ENCODE measurements at regions not wholly inside any gene's neighbourhood (a gene's known extent, or its start where the extent isn't known, plus 50 kb on each side); places are given as distances from the start of the nearest gene placed in this dataset.

DNA sequence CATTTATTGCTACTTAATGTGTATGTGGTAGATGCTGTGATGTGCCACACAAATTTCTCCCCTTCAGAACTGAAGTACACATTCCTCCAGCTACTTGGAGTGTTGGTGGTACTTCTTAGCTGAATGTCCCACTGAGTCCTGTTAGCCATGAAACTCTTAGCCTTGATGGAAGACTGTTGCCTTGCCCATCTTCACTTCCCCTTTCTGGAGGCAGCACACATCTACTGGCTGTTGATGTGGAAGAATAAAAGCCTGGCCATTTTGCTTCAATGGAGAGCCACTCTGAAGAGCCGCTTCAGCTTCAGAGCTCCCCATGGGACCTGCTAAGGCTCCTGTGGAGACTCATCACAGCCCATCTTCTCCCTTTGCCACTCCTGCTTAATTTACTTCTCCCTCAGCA lies 157.7 kb upstream of the PITX2 start:
- no peak for DNase-seq

DNA sequence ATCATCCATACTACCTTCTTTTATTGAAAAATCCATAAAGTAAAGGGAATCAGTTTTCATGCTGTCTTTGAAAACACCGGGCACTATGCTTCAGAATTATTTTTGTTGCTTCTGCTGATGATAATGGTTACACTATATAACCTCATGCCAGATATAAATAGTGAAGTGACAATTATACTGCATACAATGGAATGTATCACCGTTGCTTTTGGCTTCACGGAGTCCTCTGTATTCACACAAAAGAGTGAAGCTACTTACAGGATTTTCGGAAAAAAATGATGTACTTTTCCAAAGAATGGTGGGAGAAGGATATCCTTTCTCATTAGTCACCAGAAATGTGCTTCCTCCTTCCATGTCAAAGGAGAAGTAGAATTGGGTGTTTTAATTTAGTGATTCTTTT lies 159.1 kb upstream of the PITX2 start:
- no peak for DNase-seq

DNA sequence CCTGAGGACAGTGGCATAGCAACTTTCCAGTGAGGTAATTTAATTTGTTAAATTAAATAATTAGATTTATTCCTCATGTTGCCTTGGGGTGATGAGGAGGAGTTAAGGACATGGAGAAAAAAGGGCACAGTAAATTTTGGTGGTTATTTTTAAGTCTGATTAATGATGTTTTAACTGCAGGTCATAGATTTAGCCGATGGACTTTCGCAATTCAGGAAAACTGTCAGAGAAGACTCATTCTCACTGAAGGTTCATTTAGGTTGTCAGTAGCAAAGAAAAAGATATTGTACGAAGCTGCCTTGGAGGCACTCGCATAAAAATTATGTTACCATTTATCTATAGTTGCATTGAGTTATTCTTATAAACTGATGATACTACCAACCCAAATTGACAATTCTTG lies 164.2 kb upstream of the PITX2 start:
- DNase-seq, result peak; percentile 31

DNA sequence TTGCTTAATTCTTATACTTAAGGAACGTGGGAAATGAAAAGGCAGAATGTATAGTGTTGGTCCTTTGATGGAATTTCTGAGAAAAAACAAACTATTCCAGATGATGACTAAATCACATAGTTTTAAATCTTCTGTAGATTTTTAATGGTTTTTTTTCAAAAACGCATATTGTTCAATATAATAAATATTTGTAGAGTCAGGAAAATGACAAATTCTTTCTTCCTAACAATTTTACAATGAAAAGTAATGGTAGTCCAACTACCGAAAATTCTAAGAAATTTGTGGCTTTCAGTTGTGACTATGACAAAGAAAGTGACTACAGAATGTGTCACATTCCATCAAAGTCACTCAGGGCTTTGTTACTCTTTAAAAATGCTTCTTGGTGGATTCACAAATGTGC lies 164.8 kb upstream of the PITX2 start:
- DNase-seq, result no peak

DNA sequence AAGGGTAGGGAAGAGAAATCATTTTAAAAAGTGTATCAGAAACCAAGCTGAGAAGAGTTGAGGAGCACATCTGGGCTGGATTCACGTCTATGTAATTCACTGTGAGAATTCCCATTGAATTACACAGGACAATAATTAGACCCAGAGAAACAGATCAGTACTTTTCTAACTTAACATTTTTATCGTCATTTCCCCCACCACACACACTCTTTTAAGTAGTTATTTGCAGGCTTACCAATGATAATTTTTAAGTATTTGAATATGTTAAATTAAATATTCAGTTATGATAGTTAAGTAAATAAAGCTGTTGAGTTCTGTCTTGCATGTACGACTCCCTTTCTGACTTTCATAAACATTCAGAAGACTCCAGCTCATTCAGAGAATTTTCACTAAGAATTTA lies 165.4 kb upstream of the PITX2 start:
- no peak for DNase-seq

DNA sequence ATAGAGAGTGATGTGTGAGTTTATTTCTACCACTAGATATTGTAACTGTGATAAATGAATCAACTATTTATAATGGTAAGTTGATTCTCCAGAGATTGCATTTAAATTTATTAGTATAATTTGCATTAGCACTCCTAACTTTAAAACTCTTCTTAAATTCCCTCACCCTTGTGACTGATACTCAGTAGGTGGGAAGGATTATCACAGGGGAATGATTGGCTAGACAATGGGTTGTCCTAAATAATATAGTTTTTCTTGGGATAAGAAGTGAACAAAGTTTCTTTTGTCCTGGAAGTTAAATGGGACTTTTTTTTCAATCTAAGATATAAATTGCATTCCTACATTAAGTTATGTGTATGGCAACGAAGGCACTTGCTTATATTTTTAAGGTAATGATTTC lies 169.2 kb upstream of the PITX2 start:
- DNase-seq, result no peak

DNA sequence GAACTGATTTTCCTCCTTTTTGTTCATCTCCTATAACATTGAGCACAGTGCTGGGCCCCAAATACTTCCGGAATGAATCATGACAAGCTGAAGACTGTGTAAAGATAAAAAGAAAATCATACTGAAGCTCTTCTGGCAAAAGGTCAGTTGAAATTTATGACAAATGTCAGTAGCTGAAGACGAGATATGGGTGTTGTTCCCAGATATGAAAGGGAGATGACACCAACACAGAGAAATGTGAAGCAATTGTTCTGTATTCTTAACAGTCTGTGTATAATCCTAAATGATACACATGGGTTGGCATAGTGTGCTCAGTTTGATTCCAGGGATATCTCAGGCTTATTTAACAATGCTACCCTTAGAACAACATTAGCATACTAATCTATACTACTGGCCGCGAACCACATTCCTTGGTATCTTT lies 170.5 kb upstream of the PITX2 start:
- DNase-seq, result no peak

DNA sequence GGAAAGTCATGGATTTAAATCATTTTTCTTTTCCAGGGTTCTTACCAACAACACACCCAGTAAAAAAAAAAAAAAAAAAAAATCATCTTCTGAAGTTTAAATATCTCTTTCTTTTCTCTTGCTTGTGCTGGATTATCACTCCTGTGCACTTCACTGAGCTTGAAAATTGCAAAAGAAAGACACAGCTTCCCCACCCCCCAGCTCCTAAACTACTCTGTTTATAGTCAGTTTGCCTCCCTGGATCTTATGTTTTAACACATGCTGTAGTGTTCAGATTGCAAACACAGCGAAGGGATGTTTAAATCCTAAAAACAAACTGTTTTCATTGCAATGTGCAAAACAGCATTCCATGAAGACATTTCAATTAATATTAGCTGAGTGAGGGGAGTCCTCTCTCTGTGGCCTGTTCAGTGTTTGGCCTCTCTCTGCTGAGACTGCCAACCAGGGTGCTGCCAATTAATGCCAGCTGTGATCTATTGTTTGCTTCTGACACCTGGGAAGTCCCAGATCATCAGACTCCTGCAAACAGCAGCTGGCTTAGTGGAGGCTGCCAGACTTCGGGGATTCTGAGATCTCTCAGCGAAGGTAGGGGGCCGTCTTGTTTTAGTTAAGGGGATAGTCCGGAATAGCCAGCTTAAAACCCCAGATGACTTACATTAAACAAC lies 171.1 kb upstream of the PITX2 start:
- peak; percentile 52 for DNase-seq

DNA sequence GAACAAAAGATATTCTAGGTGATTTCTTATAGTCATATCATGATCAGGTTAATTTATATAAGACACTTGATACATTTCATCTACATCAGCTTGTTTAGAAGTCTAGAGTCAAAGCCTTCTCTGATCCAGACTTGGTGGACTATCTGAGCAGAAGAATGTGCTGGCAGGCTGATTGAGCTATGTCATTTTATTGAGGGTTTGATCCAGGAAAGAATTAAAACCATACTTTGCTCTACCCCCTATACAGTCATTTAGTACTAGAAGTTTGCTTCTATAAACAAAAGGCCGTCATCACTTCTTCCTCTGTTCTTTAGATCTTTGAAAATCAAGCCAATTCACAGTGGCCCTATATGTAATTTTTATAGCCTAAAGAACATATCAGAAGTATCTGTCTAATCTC lies 173.1 kb upstream of the PITX2 start:
- no peak for DNase-seq

DNA sequence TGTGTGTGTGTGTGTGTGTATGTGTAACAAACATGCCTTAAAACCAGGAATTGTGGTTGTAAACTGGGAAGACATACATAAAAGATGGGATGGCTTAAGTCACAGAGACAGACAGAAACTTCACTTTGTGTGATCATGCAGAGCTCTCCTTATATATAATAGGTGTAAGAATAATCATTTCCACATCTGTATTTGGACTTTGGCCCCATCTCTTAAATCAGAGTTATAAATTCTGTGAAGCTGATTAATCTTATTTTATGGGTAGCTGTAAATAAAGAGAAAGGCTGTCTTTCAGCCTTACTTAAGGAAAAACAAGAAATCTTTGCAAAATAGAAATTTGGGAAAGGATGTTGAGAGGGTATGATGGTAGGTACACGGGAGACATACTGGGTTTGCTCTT lies 174.6 kb upstream of the PITX2 start:
- no peak for DNase-seq

DNA sequence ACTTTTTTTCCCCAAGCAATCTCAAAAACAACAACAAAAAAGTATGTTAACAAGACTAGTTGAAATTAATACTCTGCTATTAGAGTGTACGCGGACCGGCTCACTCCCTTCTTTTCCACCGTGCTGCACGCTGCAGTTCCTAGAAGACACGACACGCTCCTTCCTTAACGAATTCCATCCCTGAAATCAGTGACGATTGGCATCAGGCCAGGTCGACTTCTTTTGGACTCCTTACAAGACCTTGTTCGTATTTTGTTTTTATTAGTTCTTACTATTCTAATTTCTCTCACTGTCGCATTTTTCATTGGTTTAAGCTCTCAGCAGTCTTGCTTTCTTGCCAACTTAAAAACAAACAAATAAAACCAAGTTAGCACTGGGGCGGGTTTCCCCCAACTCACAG lies 175.8 kb upstream of the PITX2 start:
- peak; percentile 29 for DNase-seq

DNA sequence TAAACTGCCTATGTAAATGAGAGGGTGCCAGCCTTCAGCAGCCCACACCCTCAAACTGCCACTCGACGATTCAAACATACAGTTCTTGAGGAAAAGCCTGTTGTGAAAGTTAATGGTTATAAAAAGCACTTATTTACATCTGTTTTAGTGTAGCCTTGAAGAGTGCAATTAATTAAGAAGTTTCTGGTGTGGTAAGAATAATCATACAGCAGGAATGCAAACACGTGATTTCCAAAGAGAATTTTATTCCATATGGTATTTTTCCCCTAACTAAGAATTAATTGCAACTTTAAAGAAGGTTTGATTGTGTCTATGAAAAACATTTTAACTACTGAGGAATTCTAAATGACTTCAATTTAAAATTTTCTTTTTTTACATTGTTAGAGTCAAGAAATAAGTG lies 176.3 kb upstream of the PITX2 start:
- no peak for DNase-seq

DNA sequence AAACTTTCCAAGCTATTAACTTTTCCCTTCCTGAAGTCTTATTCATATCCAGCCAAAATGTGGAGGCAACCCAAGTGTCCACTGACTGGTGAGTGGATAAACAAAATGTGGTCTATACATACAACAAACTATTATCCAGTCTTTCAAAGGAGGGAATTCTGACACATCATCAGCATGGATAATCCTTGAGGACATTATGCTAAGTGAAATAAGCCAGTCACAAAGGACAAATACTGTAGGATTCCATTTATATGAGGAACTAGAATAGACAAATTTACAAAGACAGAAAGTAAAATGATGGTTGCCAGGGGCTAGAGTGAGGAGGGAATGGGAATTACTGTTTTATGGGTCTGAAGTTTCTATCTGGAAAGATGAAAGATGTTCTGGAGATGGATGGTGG lies 178.7 kb upstream of the PITX2 start:
- no peak for DNase-seq

DNA sequence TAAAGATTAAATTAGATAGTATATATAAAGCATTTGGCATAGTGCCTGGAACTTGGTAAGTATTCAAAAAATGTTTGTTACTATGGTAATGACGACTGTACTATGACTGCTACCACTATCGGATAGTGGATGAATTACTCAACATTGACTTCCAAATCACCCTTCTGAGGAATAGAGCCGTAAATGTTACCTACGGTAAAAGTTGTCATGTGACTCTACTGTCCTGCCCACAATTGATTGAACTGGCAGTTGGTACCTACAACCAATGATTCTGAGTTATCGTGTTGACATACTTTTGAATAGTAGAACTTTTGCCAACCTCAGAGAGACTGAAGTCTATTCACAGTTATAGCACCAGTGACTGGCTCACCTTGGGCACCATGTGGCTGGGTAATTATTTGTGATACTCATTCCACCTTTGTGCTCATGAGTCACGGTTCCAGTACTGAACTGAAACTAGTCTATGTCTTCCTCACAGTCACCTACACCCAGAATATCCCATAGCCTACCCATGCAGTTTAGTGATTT lies 185.5 kb upstream of the PITX2 start:
- DNase-seq, result no peak

DNA sequence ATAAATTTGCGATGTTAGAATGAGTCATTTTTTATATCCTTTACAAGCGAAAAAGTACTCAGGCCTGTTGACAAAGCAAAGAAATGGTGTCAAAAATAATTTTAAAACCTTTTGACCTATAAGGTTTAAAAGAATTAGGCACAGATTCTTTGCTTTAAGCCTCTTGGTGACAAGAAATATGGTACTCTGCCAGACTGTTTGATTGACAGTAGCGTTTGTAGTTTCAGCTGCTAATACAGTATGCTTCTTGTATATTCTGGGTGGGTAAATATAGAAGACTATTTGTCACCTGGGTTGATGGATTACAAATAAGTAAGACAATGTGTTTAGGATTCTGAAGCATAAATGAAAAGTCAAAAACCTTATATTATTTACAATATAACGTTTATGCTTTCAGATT lies 193.1 kb upstream of the PITX2 start:
- DNase-seq, result no peak

DNA sequence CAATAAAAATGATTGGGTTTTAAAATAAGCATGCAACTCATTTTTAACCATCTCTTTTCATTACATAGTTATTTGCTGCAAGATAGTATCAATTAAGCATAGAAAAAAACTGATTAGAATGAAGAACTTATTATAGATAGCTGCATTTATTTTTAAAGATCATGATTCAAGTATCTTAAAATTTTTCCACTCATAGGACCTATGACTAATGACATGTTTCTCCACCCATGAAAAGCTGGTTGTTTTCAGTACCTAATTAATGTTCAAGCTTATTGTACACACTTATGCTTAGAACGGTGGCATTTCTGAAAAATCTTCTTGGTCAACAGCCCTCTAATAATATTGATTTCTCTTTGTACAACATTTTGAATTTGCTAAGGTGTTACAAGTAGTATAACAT lies 193.5 kb upstream of the PITX2 start:
- DNase-seq, result no peak

DNA sequence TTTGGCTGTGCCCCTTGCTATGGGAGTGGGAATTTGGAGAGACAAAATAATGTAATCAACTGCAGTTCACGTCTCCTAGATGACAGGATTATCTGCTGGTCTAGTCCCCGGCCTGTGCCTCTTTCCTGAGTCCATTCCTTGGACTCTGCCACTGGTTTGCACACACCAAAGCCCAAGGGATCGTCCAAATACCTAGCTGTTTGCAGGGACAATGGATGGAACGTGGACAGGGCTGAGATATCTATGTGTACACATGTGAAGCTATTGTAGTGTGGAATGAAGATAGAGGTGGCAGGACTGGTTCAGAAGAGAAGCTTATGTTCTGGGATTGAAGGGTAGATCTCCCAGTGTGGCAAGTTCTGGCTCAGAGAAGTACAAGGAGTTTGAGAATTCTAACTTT lies 198.3 kb upstream of the PITX2 start:
- DNase-seq, result no peak

DNA sequence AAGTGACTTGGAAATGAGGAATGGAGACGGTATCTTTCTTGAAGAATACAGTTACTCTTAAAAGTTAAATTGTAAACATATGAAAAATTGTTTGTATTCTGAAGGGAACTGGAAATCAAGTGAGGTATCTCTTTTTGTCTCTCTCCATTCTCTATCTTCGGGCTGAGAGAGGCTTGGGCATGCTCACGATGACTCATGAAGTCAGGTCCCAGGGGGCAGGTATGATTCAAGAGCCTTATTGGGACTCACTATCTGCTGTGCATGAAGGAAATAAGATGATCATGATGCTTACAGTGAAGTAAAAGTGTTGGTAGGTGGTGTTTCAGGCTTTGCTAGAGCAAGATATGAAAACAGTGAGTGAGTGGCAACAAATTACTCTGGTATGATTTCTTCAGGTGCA lies 200.4 kb upstream of the PITX2 start:
- DNase-seq, result no peak

DNA sequence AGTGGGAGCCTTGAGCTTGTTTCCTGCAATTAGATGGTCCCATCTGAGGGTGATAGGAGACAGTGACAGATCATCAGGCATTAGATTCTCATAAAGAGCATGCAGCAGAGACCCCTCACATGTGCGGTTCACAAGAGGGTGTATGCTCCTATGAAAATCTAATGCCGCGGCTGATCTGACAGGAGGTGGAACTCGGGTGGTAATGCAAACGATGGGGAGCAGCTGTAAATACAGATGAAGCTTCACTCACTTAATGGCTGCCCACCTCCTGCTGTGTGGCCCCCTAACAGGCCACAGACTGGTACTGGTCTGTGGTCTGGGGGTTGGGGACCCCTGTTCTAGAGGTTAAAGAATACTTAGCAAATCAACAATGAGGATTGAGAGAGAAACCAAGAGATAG lies 201.5 kb upstream of the PITX2 start:
- DNase-seq, result no peak

DNA sequence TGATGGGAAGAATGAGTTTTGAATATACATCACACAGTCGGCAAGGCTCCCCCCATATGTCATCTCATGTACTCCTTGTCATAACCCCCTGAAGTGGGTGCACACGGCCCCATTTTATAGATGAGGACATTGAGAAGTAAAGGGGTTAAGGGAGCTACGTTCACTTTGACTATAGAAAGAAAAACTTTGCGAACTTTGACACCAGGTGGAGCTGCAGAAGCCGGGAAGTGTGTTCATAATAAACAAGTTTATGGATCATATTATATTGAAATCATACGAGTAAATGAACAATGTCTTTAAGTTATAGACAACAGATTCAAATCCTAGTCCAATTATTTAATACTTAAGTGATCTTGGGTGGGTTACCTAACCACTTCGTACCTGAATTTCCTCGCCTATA lies 203.8 kb upstream of the PITX2 start:
- no peak for DNase-seq

DNA sequence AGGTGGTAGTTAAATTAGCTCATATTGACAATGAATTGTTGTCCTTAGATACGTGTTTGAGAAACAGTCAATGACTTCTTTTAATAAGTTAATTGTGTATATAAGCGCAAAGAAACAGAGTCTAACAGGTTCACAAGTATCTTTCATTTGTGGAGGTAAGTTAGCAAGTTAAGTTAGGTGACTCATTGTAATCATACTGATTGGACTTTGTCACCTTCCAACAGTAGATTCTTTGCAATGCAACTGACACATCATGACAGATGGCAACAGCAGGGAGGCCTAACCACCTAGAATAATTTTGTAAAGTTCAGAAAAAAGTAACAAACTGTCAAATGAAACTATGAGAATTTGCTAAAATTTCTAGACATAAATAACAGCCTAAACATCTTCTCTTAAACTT lies 207.6 kb upstream of the PITX2 start:
- no peak for DNase-seq

DNA sequence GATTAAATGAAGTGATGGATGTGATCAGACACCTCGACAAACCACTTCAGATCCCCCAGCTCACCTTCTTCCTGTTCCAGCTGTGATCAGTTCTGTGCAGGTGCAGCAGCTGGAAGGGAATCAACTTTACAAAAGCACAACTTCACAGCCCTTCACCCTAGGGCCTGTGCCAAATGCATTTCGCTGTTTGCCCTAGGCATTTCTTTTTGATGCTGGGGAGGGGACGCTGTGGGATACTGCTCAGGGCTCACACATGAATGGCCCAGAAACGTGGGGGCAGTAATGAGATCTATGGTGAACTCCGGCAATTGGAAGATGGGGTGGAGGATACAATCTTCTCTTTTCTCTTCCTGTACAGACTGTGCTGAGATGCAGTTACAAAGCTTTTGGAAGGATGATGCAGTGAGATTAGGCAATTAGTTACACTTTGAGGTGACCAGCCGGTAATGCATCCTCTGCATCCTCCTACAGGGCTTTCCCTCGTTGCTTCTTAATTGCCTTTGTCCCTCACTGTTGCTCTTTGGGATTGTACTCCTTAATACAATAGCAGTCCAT lies 215.1 kb upstream of the PITX2 start:
- DNase-seq, result peak; percentile 21

DNA sequence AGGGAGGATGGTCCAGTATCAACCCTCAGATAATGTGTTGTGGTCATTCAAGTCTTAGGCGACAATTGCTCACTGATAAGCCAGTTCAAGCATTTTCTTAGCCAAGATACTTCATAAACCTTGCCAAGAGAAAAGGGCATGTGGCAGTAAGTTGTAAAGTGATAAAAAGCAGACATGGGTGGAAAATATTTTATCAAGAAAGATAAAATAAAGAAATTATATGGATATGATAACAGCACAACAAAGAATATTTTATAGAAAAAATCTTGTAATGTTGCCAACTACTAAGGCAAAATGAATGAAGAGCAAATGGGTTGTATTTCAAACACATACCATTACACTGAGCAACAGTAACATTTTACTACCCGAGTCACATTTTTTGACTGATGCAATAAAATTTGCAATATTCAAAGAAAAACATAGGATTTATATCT lies 217.4 kb upstream of the PITX2 start:
- DNase-seq, result no peak

DNA sequence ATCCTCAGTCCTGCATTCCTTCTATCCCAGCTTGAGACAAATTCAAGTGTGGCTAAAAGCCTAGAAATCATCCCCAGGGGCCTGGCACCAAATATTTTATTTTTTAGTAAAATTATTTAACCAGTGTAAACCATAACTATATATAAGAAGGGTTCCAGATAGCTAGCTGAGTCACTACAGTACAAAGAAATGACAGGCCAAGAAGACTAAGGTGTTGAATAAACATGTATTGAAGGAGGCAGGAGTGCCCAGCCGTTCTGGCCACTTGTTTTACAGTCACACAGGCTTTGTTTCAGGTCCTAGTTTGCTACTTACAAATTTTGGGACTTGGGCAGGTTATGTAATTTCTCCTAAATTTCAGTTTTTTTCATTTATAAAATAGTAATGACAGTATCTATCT lies 225.9 kb upstream of the PITX2 start:
- no peak for DNase-seq

DNA sequence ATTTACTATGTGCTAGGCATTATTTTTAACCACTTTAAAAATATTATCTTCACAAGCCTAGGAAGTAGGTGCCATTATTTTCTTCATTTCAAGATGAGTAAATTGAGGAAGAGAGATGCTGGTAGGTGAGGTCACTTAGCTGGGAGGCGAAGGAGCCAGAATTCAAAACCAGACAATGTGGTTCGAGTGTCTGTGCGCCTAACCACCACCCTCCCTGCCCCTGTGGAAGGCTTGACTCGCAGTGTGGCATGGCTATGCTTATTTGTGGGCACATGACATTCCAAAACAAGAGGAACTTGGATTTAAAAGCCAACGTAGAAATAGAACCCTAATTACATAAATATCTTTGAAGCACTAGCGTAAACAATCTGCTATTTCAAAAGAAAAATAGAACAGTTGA lies 226.6 kb upstream of the PITX2 start:
- DNase-seq, result no peak

Data from NCI-H82 (cell line).